Fibroblast of the conjunctiva (primary cell): ENCODE measurements at regions not wholly inside any gene's neighbourhood (a gene's known extent, or its start where the extent isn't known, plus 50 kb on each side); places are given as distances from the start of the nearest gene placed in this dataset.

ENCODE experiments used
- DNase-seq: peaks from one replicate; pipeline ENCODE4 v3.0.0-alpha.2; 2010; ENCODE audit warnings: low read depth

GRCh38 chr5:61737301-61737963 is 405.4 kb downstream of the ZSWIM6 start:
- DNase-seq: no peak

- DNase-seq: no peak
Measured at GRCh38 chr5:61737964-61738340, 405.9 kb downstream of the ZSWIM6 start.

- no peak for DNase-seq
Measured at GRCh38 chr5:61738446-61738845, 406.4 kb downstream of the ZSWIM6 start.

GRCh38 chr5:61744690-61745619 is 412.9 kb downstream of the ZSWIM6 start:
- DNase-seq: no peak

- no peak for DNase-seq
Measured at GRCh38 chr5:61746831-61747575, 414.9 kb downstream of the ZSWIM6 start.

GRCh38 chr5:61748121-61748520 is 416.1 kb downstream of the ZSWIM6 start:
- no peak for DNase-seq

- DNase-seq: no peak
Measured at GRCh38 chr5:61748651-61749050, 416.6 kb downstream of the ZSWIM6 start.

GRCh38 chr5:61752588-61752987 is 420.5 kb downstream of the ZSWIM6 start:
- DNase-seq: no peak

- DNase-seq: no peak
Measured at GRCh38 chr5:61754792-61755191, 422.7 kb downstream of the ZSWIM6 start.

- DNase-seq: no peak
Measured at GRCh38 chr5:61755726-61756222, 423.7 kb downstream of the ZSWIM6 start.

GRCh38 chr5:61758711-61759110 is 426.7 kb downstream of the ZSWIM6 start:
- no peak for DNase-seq

- no peak for DNase-seq
Measured at GRCh38 chr5:61765471-61765870, 433.4 kb downstream of the ZSWIM6 start.

- DNase-seq: no peak
Measured at GRCh38 chr5:61766141-61766540, 434.1 kb downstream of the ZSWIM6 start.

GRCh38 chr5:61767231-61768080 is 435.4 kb downstream of the ZSWIM6 start:
- DNase-seq: no peak

- no peak for DNase-seq
Measured at GRCh38 chr5:61768692-61769281, 436.7 kb downstream of the ZSWIM6 start.

GRCh38 chr5:61771062-61771461 is 439.0 kb downstream of the ZSWIM6 start:
- no peak for DNase-seq

- DNase-seq: no peak
Measured at GRCh38 chr5:61771808-61772207, 439.8 kb downstream of the ZSWIM6 start.

- no peak for DNase-seq
Measured at GRCh38 chr5:61775901-61776300, 443.8 kb downstream of the ZSWIM6 start.

GRCh38 chr5:61777292-61777691 is 445.2 kb downstream of the ZSWIM6 start:
- DNase-seq: no peak

- DNase-seq: no peak
Measured at GRCh38 chr5:61779743-61780142, 447.7 kb downstream of the ZSWIM6 start.

- DNase-seq: no peak
Measured at GRCh38 chr5:61783481-61783880, 451.4 kb downstream of the ZSWIM6 start.
